ENCODE measurements at regions not wholly inside any gene's neighbourhood (a gene's known extent, or its start where the extent isn't known, plus 50 kb on each side); places are given as distances from the start of the nearest gene placed in this dataset.

DNA sequence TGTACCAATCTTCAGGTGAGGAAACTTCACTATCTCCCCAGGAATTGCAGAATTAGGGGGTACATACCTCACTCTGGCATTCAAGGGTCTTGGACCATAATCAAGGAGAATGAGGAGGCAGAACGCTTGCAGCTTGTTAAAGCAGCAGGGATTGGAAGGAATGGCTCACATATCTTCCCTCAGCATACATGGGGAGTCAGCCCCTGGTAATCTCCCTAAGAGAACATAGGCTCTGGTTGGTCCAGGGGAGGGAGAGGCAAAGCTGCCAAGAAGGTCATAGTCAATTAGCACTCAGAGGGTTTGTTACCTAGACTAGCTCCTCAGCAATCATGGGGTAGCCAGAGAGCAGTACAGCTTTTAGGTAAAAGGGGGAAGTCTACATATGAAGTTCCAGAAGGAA is 256.8 kb downstream of the INSC start:
- Histone ChIP-seq H3K9me3 (replicated peaks in 1 of 3) (no peaks in the 10 kb centered on the region), H3K4me1 (replicated peaks in 1 of 2) (no peaks in the 10 kb centered on the region), H3K36me3 (replicated peaks in 1 of 2) (no peaks in the 10 kb centered on the region), H3K27me3 (no peaks in the 10 kb centered on the region), H3K27ac (no peak overlapping the region), H3K4me3 (no peak overlapping the region)
- WGBS, 4 donors = 42 to 67% (median 60%) methylated on average over 1 of the region's 1 CpG
- no peak for DNase-seq
- intact Hi-C loops (cut with DNase I) = no loop called here
- no peak for TF ChIP-seq CTCF (IDR thresholded peaks at IDR 0.05)
- no peak for TF ChIP-seq POLR2A (IDR thresholded peaks at IDR 0.05)

GRCh38 chr11:15374418-15374817 is 259.7 kb downstream of the INSC start:
- Histone ChIP-seq H3K27me3 (no peaks in the 10 kb centered on the region), H3K9me3 (replicated peaks in 1 of 3) (no peaks in the 10 kb centered on the region), H3K4me3 (no peak overlapping the region), H3K4me1 (replicated peaks in 1 of 2) (no peaks in the 10 kb centered on the region), H3K27ac (no peak overlapping the region), H3K36me3 (replicated peaks in 1 of 2) (no peaks in the 10 kb centered on the region)
- 79 to 86% (median 83%) methylated on average over 2 of the region's 2 CpGs for WGBS, 4 donors
- DNase-seq = no peak
- intact Hi-C loops (cut with DNase I) = no loop called here
- TF ChIP-seq CTCF (IDR thresholded peaks at IDR 0.05) (no peak), POLR2A (IDR thresholded peaks at IDR 0.05) (no peak)

DNA sequence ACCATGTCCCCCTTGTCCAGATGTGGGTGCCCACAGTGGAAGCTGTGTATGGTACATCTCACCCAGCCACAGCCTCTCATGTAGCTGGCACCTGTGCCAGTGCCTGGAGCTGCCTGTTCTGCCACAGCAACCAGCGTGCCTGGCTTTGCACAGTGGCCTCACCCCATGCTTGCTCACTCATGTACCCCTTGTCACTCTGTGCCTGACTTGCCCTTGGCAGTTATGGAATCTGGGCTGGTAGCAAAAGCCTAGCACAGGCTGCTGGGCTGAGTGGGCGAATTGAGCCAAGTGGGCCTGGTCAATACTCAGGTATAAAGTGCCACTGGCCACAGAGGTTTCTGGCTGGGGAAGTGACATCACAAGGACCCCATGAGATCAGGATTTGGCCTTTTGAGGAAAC is 264.2 kb downstream of the INSC start:
- H3K4me3 ChIP-seq = no peak overlapping the region
- H3K4me1 ChIP-seq (replicated peaks in 1 of 2) = no peaks in the 10 kb centered on the region
- no peaks in the 10 kb centered on the region for H3K27me3 ChIP-seq
- intact Hi-C loops (cut with DNase I) = no loop called here
- H3K36me3 ChIP-seq (replicated peaks in 1 of 2) = no peaks in the 10 kb centered on the region
- H3K9me3 ChIP-seq (replicated peaks in 1 of 3) = no peaks in the 10 kb centered on the region
- H3K27ac ChIP-seq = no peak overlapping the region
- 78 to 85% (median 84%) methylated on average over 2 of the region's 2 CpGs; no CpG with 5 or more reads in 1 of the 4 donors for WGBS, 4 donors
- no peak for TF ChIP-seq POLR2A (IDR thresholded peaks at IDR 0.05)
- TF ChIP-seq CTCF (IDR thresholded peaks at IDR 0.05) = no peak
- DNase-seq = no peak

DNA sequence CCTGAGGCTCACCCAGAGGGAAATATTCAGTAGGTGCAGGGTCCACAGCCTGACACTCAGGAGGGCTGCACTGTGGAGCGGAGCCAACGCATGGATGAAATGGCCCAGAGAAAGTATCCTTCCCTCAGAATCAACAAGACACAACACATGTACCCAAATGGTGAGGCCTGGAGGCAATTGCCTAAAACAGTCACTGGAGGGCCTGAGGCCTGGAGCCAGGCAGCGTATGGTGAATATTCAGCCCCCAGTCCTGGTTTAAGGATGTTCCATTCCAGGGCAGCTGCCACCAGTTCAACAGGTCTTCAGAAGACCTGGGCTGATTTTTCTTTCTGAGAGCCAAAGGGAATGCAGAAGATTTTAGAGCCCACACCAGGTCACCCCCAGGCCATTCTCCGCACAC is 264.8 kb downstream of the INSC start:
- Histone ChIP-seq H3K9me3 (replicated peaks in 1 of 3) (no peaks in the 10 kb centered on the region), H3K4me3 (no peak overlapping the region), H3K36me3 (replicated peaks in 1 of 2) (no peaks in the 10 kb centered on the region), H3K27me3 (no peaks in the 10 kb centered on the region), H3K4me1 (replicated peaks in 1 of 2) (no peaks in the 10 kb centered on the region), H3K27ac (no peak overlapping the region)
- intact Hi-C loops (cut with DNase I) = no loop called here
- TF ChIP-seq POLR2A (IDR thresholded peaks at IDR 0.05) (no peak), CTCF (IDR thresholded peaks at IDR 0.05) (no peak)
- 74 to 98% (median 83%) methylated on average over 4 of the region's 4 CpGs for WGBS, 4 donors
- no peak for DNase-seq
